HFFc6 (cell line): ENCODE measurements at regions not wholly inside any gene's neighbourhood (a gene's known extent, or its start where the extent isn't known, plus 50 kb on each side); places are given as distances from the start of the nearest gene placed in this dataset.

Source experiments
- DNase-seq: peaks from one replicate; pipeline ENCODE4 v3.0.0-alpha.2; 2018
- H3K27ac Mint-ChIP-seq: 2 replicates; pipeline ENCODE4 v1.8.0; 2020; ENCODE audit warnings: mild to moderate bottlenecking, mixed read lengths
- H3K27me3 Mint-ChIP-seq: 2 replicates; pipeline ENCODE4 v1.8.0; 2021; ENCODE audit warnings: mild to moderate bottlenecking, moderate library complexity, mixed read lengths; ENCODE audit not compliant: insufficient read depth
- H3K36me3 Mint-ChIP-seq: 2 replicates; pipeline ENCODE4 v1.8.0; 2021; ENCODE audit warnings: low read depth, mixed read lengths
- H3K4me1 Mint-ChIP-seq: 2 replicates; pipeline ENCODE4 v1.8.0; 2020; ENCODE audit warnings: low read depth, mixed read lengths
- H3K4me3 Mint-ChIP-seq: 2 replicates; pipeline ENCODE4 v1.8.0; 2020; ENCODE audit warnings: mild to moderate bottlenecking, moderate library complexity, mixed read lengths
- H3K9me3 Mint-ChIP-seq: 2 replicates; pipeline ENCODE4 v1.8.0; 2020; ENCODE audit warnings: mild to moderate bottlenecking, mixed read lengths
- TF ChIP-seq, protein P1 (sequence below): fragments of 200-600 bp; sonication (generic); IDR thresholded peaks from 2 replicates; pipeline ENCODE4 v1.5.0; 2021; ENCODE audit warnings: antibody characterized with exemption, mild to moderate bottlenecking

- Mint-ChIP-seq H3K9me3 (no peaks in the 10 kb centered on the region; the same call in 1 of the 2 replicates), H3K27me3 (no peaks in the 10 kb centered on the region; the same call in 1 of the 2 replicates), H3K27ac (no peak overlapping the region), H3K4me1 (no peaks in the 10 kb centered on the region; the same call in 1 of the 2 replicates), H3K4me3 (no peak overlapping the region), H3K36me3 (no peaks in the 10 kb centered on the region)
- no peak for DNase-seq
- TF ChIP-seq, protein P1, sequence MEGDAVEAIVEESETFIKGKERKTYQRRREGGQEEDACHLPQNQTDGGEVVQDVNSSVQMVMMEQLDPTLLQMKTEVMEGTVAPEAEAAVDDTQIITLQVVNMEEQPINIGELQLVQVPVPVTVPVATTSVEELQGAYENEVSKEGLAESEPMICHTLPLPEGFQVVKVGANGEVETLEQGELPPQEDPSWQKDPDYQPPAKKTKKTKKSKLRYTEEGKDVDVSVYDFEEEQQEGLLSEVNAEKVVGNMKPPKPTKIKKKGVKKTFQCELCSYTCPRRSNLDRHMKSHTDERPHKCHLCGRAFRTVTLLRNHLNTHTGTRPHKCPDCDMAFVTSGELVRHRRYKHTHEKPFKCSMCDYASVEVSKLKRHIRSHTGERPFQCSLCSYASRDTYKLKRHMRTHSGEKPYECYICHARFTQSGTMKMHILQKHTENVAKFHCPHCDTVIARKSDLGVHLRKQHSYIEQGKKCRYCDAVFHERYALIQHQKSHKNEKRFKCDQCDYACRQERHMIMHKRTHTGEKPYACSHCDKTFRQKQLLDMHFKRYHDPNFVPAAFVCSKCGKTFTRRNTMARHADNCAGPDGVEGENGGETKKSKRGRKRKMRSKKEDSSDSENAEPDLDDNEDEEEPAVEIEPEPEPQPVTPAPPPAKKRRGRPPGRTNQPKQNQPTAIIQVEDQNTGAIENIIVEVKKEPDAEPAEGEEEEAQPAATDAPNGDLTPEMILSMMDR, result no peak
Observed at GRCh38 chr13:107069108-107069776, 501.3 kb upstream of the ARGLU1 start.

DNA sequence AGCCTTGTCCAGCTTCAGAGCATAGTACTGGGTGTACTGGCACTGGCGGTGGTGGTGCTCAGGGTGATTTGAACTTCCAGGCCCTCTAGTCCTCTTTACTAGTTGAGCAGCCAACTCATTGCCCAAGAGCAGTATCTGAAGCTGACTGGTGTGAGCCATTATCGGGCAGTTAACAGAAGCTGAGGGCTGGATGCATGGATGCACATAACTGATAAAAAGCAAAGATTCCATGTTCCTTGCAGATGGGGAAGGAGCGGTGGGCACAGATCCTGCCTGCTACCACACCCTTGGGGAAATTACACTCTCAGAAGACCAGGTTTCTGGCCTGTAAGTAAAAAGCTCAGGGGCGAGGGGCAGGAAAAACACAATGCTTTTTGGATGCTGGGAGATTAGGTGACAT lies 499.4 kb upstream of the ARGLU1 start:
- Mint-ChIP-seq H3K27me3 (no peaks in the 10 kb centered on the region), H3K4me1 (no peaks in the 10 kb centered on the region; the same call in 1 of the 2 replicates), H3K9me3 (peaks cover 5% of the 10 kb centered on the region; the same call in 1 of the 2 replicates), H3K4me3 (no peak overlapping the region), H3K36me3 (no peaks in the 10 kb centered on the region), H3K27ac (no peak overlapping the region)
- DNase-seq, result no peak
- TF ChIP-seq, protein P1, result no peak

DNA sequence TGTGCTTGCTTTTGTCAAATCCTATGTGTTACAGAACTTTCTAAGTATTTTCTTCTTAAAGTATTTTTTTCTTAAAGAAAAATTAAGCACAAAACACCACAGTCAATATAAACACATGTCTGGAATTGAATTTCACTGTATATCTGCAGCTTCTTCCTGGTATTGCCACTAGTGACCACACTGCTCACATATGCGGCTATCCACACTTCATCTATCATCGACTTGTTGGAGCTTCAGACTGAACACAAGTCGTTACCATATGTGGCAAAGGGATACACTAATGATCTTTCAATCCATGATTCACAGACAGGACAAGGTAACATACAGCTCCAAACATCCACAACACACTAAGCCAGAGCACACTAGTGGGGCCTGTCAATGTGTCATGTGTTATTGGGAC lies 498.4 kb upstream of the ARGLU1 start:
- TF ChIP-seq, protein P1, result no peak
- Mint-ChIP-seq H3K4me1 (no peaks in the 10 kb centered on the region; the same call in 1 of the 2 replicates), H3K27me3 (no peaks in the 10 kb centered on the region), H3K36me3 (no peaks in the 10 kb centered on the region), H3K9me3 (peaks cover 5% of the 10 kb centered on the region; the same call in 1 of the 2 replicates), H3K4me3 (no peak overlapping the region), H3K27ac (no peak overlapping the region)
- DNase-seq, result no peak

GRCh38 chr13:107065036-107065435 lies 497.1 kb upstream of the ARGLU1 start:
- Mint-ChIP-seq H3K4me3 (no peak overlapping the region), H3K9me3 (peaks cover 10% of the 10 kb centered on the region; the same call in 1 of the 2 replicates), H3K36me3 (no peaks in the 10 kb centered on the region), H3K27me3 (no peaks in the 10 kb centered on the region; the same call in 1 of the 2 replicates), H3K4me1 (no peaks in the 10 kb centered on the region; the same call in 1 of the 2 replicates), H3K27ac (no peak overlapping the region)
- TF ChIP-seq, protein P1, result no peak
- no peak for DNase-seq

DNA sequence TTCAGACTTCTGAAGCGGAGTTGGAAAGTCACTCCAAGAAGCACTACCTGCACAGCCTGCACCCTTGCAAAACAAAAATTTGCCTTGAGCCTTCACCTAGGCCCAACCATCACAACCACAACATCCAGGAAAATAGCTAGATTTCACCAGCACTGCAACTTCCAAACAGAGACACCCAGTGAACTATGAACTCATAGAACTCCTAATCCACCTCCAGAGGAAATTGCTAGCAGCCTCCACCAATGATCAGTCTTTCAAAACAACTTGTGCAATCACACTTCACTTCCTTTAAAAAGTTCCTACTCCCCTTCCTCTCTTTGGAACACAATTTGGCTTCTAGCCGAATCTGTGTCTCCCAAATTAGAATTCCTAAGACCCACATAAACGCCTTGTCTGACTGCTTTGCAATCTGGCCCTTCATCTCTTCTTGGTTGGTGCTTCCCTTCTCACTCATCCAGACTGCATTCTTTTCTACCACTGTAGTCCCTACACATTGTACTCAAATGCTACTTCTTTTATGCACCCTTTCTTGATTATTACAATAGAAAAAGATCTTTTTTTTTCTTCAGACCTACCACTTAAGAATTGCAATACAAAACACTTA lies 489.2 kb upstream of the ARGLU1 start:
- no peak for DNase-seq
- Mint-ChIP-seq H3K4me1 (no peaks in the 10 kb centered on the region), H3K36me3 (no peaks in the 10 kb centered on the region), H3K27ac (no peak overlapping the region), H3K9me3 (peaks cover 13% of the 10 kb centered on the region; the same call in 1 of the 2 replicates), H3K4me3 (no peak overlapping the region), H3K27me3 (no peaks in the 10 kb centered on the region; the same call in 1 of the 2 replicates)
- TF ChIP-seq, protein P1, result no peak
